Astrocyte of the cerebellum (primary cell): ENCODE measurements at regions not wholly inside any gene's neighbourhood (a gene's known extent, or its start where the extent isn't known, plus 50 kb on each side); places are given as distances from the start of the nearest gene placed in this dataset.
"Not testable (repeated sequence)": the region's sequence is repeated elsewhere in the genome, so short reads cannot be mapped to it uniquely, and the experiment has no call there.

Experiments used
- DNase-seq: peaks from one replicate; pipeline ENCODE4 v3.0.0-alpha.2; 2011; ENCODE audit warnings: low read depth
- H3K4me3 ChIP-seq: 2 replicates; pipeline ENCODE4 v1.5.1; 2011; ENCODE audit warnings: mild to moderate bottlenecking, low read depth, low read length, moderate library complexity
- CTCF ChIP-seq: IDR thresholded peaks from 2 replicates; pipeline ENCODE4 v1.5.1; 2012; ENCODE audit warnings: low read length, low read depth, moderate library complexity, mild to moderate bottlenecking; ENCODE audit errors: missing control alignments
- in situ Hi-C: cut with HindIII; loops from 2 replicates; pipeline ENCODE4 v1.10.0; 2017; ENCODE audit warnings: low sequenced_read_pairs

GRCh38 chr18:59802031-59802430, 97.8 kb upstream of the PMAIP1 start:
- DNase-seq, result no peak
- TF ChIP-seq CTCF, result no peak
- H3K4me3 ChIP-seq, result no peak overlapping the region
- in situ Hi-C loops, result no loop called here

GRCh38 chr18:59801576-59801975, 98.2 kb upstream of the PMAIP1 start:
- no peak for TF ChIP-seq CTCF
- in situ Hi-C loops, result no loop called here
- DNase-seq, result no peak
- H3K4me3 ChIP-seq, result no peak overlapping the region

- DNase-seq, result no peak
- no peak for TF ChIP-seq CTCF
- in situ Hi-C loops, result no loop called here
- H3K4me3 ChIP-seq, result no peak overlapping the region
Measured at GRCh38 chr18:59800897-59801296, 98.9 kb upstream of the PMAIP1 start.

GRCh38 chr18:59799383-59800015, 100.3 kb upstream of the PMAIP1 start:
- TF ChIP-seq CTCF, result no peak
- in situ Hi-C loops, result no loop called here
- DNase-seq, result no peak

GRCh38 chr18:59795882-59796281, 98.7 kb upstream of the CCBE1 start:
- in situ Hi-C loops, result no loop called here
- no peak for DNase-seq
- H3K4me3 ChIP-seq, result no peak overlapping the region
- TF ChIP-seq CTCF, result no peak

More at GRCh38 chr18:59799383-59800015, 100.3 kb upstream of the PMAIP1 start:
- no peak overlapping the region for H3K4me3 ChIP-seq

GRCh38 chr18:59792353-59792752, 95.1 kb upstream of the CCBE1 start:
- DNase-seq, result no peak
- no peak for TF ChIP-seq CTCF
- in situ Hi-C loops, result no loop called here
- no peak overlapping the region for H3K4me3 ChIP-seq

- DNase-seq, in situ Hi-C loops, H3K4me3 ChIP-seq: not testable (repeated sequence)
Measured at GRCh38 chr18:59790346-59790936, 93.2 kb upstream of the CCBE1 start.
